T-helper 2 cell treated with Interferon-gamma antibody and Interleukin-4, amounts not matched to agents 5 μg/mL and 100 μg/mL, for 36 hours (primary cell): ENCODE measurements at regions not wholly inside any gene's neighbourhood (a gene's known extent, or its start where the extent isn't known, plus 50 kb on each side); places are given as distances from the start of the nearest gene placed in this dataset.

Experiments used
- DNase-seq: peaks from one replicate; pipeline ENCODE4 v3.0.0; 2021; ENCODE audit warnings: low spot score
- H3K27ac Mint-ChIP-seq: one replicate; pipeline ENCODE4 v1.8.0; 2021; ENCODE audit warnings: mild to moderate bottlenecking, mixed read lengths
- H3K27me3 Mint-ChIP-seq: one replicate; pipeline ENCODE4 v1.8.0; 2021; ENCODE audit warnings: low read depth, mixed read lengths
- H3K36me3 Mint-ChIP-seq: one replicate; pipeline ENCODE4 v1.8.0; 2021; ENCODE audit warnings: low read depth, mixed read lengths
- H3K4me1 Mint-ChIP-seq: one replicate; pipeline ENCODE4 v1.8.0; 2021; ENCODE audit warnings: low read depth, mixed read lengths
- H3K4me3 Mint-ChIP-seq: one replicate; pipeline ENCODE4 v1.8.0; 2022; ENCODE audit warnings: mild to moderate bottlenecking, moderate library complexity, mixed read lengths
- H3K9me3 Mint-ChIP-seq: one replicate; pipeline ENCODE4 v1.8.0; 2021; ENCODE audit warnings: mixed read lengths

- Mint-ChIP-seq H3K9me3 (no peaks in the 10 kb centered on the region), H3K4me1 (peaks cover 25% of the 10 kb centered on the region), H3K4me3 (peak overlapping the region; percentile 80), H3K27ac (peak overlapping the region; percentile 91), H3K36me3 (no peaks in the 10 kb centered on the region), H3K27me3 (peaks cover 9% of the 10 kb centered on the region)
- DNase-seq: peak; percentile 90
Measured at GRCh38 chr9:129460323-129461261, 160.3 kb downstream of the C9orf50 start.

GRCh38 chr9:129459547-129460322 is 161.2 kb downstream of the C9orf50 start:
- peak; percentile 65 for DNase-seq
- peaks cover 9% of the 10 kb centered on the region for H3K27me3 Mint-ChIP-seq
- H3K4me1 Mint-ChIP-seq: peaks cover 25% of the 10 kb centered on the region
- H3K4me3 Mint-ChIP-seq: no peak overlapping the region
- peak overlapping the region; percentile 55 for H3K27ac Mint-ChIP-seq
- H3K36me3 Mint-ChIP-seq: no peaks in the 10 kb centered on the region
- H3K9me3 Mint-ChIP-seq: no peaks in the 10 kb centered on the region

DNA sequence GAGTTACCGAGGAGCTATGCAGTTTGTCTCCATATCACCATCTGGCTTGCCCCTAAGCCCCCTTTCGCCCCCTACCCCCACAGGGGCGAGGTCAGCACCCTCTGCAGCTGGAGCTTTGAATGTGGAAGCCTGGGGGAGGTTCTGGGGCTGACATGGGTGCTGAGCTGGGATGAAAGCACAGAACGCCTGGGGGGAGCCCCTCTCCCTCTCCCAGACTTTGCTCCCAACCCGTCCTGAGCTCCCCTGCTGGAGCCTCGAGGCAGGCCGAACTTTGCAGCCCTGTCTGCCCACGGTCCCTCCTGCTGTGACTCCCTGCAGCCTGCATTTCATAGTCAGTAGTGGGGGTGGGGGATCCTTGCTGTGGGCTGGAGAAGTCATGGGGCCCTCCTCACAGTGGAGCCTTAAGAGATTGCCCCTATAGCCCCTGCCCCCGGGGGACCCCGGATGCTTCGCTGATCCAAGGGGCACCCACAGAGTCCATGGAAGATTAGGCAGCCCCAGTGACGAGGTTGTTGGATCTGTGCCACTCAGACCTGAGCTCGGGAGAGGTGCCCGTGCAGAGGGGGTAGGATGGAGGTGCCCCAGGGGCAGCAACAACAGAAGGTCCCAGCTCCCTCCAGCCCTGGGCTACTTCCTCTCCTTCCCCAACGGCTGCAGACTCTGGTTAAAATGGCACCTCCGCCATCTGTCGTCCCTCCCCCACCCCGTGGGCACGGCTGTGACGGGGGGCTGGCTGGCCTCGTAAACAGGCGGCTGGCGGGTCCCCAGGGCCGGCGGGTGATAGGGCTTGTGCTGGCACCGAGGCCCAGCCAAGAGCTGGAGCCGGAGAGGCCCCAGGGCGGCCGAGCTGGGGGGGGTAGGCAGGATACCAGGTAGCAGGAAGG is 162.0 kb downstream of the C9orf50 start:
- Mint-ChIP-seq H3K36me3 (no peaks in the 10 kb centered on the region), H3K4me1 (peaks cover 25% of the 10 kb centered on the region), H3K9me3 (no peaks in the 10 kb centered on the region), H3K4me3 (peak overlapping the region; percentile 58), H3K27me3 (peaks cover 9% of the 10 kb centered on the region), H3K27ac (peak overlapping the region; percentile 80)
- DNase-seq: no peak

- peak; percentile 69 for DNase-seq
- Mint-ChIP-seq H3K27me3 (peaks cover 9% of the 10 kb centered on the region), H3K27ac (peak overlapping the region; percentile 80), H3K9me3 (no peaks in the 10 kb centered on the region), H3K36me3 (no peaks in the 10 kb centered on the region), H3K4me3 (peak overlapping the region; percentile 58), H3K4me1 (peaks cover 27% of the 10 kb centered on the region)
Measured at GRCh38 chr9:129458155-129458661, 162.7 kb downstream of the C9orf50 start.

DNA sequence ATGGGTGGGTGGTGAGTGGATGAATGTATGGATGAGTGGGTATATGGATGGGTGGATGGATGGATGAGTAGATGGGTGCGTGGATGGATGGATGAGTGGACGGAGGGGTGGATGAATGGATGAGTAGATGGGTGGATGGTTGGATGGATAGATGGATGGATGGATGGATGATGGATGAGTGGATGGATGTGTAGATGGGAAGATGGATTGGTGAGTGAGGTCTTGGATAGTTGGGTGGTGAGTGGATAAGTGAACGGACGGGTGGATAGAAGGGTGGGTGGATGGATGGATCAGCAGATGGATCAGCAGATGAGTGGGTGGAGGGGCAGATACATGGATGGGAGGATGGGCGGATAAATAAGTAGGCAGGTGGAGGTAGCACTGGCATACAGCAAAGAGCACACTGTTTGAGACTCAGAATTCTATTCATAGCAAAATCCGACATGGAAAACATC is 163.5 kb downstream of the C9orf50 start:
- no peak for DNase-seq
- Mint-ChIP-seq H3K4me1 (peaks cover 27% of the 10 kb centered on the region), H3K4me3 (no peak overlapping the region), H3K27me3 (peaks cover 9% of the 10 kb centered on the region), H3K36me3 (no peaks in the 10 kb centered on the region), H3K9me3 (no peaks in the 10 kb centered on the region), H3K27ac (peak overlapping the region; percentile 13)

GRCh38 chr9:129456549-129457324 is 164.2 kb downstream of the C9orf50 start:
- Mint-ChIP-seq H3K9me3 (no peaks in the 10 kb centered on the region), H3K4me3 (no peak overlapping the region), H3K4me1 (peaks cover 27% of the 10 kb centered on the region), H3K36me3 (no peaks in the 10 kb centered on the region), H3K27me3 (peaks cover 9% of the 10 kb centered on the region), H3K27ac (peak overlapping the region; percentile 55)
- no peak for DNase-seq

DNA sequence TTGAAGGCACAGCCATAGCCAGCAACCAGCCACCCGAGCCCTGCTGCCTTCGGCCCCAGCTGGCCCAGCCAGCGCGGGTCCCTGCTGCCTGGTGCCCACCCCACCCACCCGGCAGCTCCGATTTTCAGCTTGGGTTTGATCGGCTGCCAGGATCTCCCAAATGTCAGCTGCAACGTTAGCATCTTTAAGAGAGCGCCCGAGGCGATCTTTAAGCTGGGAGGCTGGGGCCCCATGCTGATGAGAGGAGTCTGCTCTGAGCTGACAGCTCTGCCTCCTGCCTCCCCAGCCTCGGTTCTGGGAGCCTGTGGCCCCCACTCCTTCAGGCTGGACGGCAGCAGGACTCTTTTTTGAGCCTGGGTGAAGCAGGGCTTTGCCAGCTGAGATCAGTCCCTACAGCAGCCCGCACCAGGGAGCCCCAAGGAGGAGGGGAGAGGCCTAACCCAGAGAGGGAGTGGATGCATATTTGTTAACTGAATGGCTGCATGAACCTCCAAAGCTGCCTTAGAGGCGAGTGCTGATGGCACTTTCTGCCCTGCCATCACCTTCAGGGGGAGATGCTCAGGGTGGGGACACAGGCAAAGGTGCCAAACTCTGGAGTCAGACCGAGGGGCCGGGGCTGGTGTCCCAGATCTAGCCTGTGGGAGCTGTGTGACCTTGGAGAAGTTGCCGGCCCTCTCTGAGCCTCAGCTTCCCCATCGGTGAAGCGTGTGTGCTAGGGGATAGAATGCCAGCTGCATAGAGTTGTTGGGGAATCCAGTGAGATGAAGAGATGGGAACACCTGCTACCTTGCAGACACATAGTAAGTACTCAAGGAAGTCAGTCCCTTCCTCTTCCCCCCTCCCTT is 165.5 kb downstream of the C9orf50 start:
- Mint-ChIP-seq H3K9me3 (no peaks in the 10 kb centered on the region), H3K27ac (no peak overlapping the region), H3K4me3 (no peak overlapping the region), H3K36me3 (no peaks in the 10 kb centered on the region), H3K4me1 (peaks cover 27% of the 10 kb centered on the region), H3K27me3 (peaks cover 9% of the 10 kb centered on the region)
- DNase-seq: no peak

GRCh38 chr9:129454467-129455067 is 166.3 kb downstream of the C9orf50 start:
- no peak for DNase-seq
- no peaks in the 10 kb centered on the region for H3K36me3 Mint-ChIP-seq
- peaks cover 24% of the 10 kb centered on the region for H3K4me1 Mint-ChIP-seq
- H3K4me3 Mint-ChIP-seq: no peak overlapping the region
- no peaks in the 10 kb centered on the region for H3K9me3 Mint-ChIP-seq
- H3K27me3 Mint-ChIP-seq: peaks cover 9% of the 10 kb centered on the region
- H3K27ac Mint-ChIP-seq: no peak overlapping the region

DNA sequence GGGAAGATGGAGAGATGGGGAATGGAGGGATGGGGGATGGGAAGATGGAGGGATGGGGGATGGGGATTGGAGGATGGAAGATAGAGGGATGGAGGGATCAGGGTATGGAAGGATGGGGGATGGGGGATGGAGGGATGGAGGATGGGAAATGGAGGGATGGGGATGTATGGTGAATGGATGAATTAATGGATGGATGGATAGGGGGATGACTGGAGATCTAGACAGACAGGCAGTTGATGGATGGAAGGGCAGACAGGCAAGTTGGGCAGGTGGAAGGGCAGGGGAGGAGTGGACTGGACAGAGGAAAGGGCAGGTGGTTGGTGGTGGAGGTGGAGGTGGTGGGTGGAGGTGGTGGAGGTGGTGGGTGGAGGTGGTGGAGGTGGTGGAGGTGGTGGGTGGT is 167.2 kb downstream of the C9orf50 start:
- Mint-ChIP-seq H3K27ac (peak overlapping the region; percentile 56), H3K27me3 (peaks cover 9% of the 10 kb centered on the region), H3K4me1 (peaks cover 20% of the 10 kb centered on the region), H3K36me3 (no peaks in the 10 kb centered on the region), H3K9me3 (no peaks in the 10 kb centered on the region), H3K4me3 (no peak overlapping the region)
- DNase-seq: no peak

DNA sequence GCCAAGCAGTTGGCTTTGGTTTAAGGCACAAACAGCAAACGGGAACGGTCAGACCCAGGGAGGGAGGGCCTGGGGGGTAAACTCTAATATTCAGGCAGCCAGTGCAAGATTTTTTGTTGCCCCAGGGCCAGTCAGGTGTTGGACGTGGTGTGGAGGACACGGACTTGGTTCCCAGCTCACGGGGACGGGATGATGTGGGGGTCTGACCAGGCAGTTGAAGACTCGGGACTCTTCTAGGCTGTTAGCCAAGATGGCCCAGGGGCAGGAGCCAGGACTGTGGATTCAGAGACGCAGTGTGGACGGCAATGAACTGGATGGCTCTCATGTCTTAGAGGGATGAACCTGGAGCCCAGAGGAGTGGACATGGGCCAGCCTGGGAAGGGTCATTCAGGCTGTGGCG is 169.2 kb downstream of the C9orf50 start:
- H3K9me3 Mint-ChIP-seq: no peaks in the 10 kb centered on the region
- H3K4me3 Mint-ChIP-seq: no peak overlapping the region
- H3K36me3 Mint-ChIP-seq: no peaks in the 10 kb centered on the region
- H3K27ac Mint-ChIP-seq: no peak overlapping the region
- H3K27me3 Mint-ChIP-seq: peaks cover 5% of the 10 kb centered on the region
- DNase-seq: no peak
- peaks cover 5% of the 10 kb centered on the region for H3K4me1 Mint-ChIP-seq

DNA sequence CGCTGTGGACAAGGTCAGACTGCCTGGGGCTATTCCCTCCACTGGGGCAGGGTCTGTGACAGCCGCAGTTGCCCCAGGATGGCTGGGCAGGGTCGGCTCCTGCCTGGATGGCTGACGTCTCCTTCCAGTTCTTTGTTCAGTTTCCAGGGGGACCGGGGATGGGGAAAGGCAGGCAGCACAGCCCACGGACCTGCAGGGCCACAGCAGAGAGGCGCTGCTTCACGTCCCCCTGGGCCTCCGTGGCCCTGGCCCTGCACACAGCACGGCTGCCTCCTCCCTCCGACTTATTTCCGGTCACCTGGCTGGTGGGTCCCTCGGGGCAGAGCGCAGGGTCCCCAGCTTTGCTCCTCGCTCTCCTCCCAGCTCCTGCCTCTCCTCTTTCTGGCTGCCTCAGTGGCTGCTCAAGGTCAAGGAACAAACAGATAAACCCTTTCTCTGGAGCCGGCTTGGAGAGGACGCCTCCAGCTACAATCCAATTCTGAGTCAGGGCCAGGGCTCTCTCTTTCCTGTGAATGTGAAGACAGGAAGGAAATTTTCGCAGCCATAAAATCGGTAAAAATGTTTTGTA is 169.7 kb downstream of the C9orf50 start:
- Mint-ChIP-seq H3K4me3 (no peak overlapping the region), H3K27ac (no peak overlapping the region), H3K4me1 (peaks cover 2% of the 10 kb centered on the region), H3K27me3 (peaks cover 2% of the 10 kb centered on the region), H3K9me3 (no peaks in the 10 kb centered on the region), H3K36me3 (no peaks in the 10 kb centered on the region)
- no peak for DNase-seq
